ENCODE measurements at regions not wholly inside any gene's neighbourhood (a gene's known extent, or its start where the extent isn't known, plus 50 kb on each side); places are given as distances from the start of the nearest gene placed in this dataset.

DNA sequence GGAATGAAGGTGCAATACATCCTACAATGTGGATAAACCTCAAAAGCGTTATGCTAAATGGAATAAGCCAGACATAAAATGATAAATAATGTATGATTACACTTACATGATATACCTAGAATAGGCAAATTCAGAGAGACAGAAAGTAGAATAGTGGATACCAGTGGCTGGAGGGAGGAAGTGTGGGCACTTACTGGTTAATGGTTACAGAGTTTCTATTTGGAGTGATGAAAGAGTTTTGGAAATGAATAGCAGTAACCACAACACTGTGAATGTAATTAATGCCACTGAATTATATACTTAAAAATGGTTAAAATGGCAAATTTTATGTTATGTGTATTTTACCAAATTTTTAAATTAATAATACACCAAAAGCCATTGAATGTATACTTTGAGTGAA, 71.4 kb upstream of the CST7 start:
- peaks cover 5% of the 10 kb centered on the region for H3K9me3 Mint-ChIP-seq (ENCODE audit: low read depth)
- no peaks in the 10 kb centered on the region for H3K27me3 Mint-ChIP-seq
- H3K4me1 Mint-ChIP-seq (ENCODE audit: low read depth) = no peaks in the 10 kb centered on the region
- no peaks in the 10 kb centered on the region for H3K36me3 Mint-ChIP-seq (ENCODE audit: insufficient read depth)
- no peak overlapping the region for H3K4me3 Mint-ChIP-seq (ENCODE audit: low read depth)
- TF ChIP-seq, protein P1, sequence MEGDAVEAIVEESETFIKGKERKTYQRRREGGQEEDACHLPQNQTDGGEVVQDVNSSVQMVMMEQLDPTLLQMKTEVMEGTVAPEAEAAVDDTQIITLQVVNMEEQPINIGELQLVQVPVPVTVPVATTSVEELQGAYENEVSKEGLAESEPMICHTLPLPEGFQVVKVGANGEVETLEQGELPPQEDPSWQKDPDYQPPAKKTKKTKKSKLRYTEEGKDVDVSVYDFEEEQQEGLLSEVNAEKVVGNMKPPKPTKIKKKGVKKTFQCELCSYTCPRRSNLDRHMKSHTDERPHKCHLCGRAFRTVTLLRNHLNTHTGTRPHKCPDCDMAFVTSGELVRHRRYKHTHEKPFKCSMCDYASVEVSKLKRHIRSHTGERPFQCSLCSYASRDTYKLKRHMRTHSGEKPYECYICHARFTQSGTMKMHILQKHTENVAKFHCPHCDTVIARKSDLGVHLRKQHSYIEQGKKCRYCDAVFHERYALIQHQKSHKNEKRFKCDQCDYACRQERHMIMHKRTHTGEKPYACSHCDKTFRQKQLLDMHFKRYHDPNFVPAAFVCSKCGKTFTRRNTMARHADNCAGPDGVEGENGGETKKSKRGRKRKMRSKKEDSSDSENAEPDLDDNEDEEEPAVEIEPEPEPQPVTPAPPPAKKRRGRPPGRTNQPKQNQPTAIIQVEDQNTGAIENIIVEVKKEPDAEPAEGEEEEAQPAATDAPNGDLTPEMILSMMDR (IDR thresholded peaks at IDR 0.05; ENCODE audit: unreplicated experiment) = no peak
- no peak overlapping the region for H3K27ac Mint-ChIP-seq
- DNase-seq (ENCODE audit: low spot score, unreplicated experiment) = no peak

DNA sequence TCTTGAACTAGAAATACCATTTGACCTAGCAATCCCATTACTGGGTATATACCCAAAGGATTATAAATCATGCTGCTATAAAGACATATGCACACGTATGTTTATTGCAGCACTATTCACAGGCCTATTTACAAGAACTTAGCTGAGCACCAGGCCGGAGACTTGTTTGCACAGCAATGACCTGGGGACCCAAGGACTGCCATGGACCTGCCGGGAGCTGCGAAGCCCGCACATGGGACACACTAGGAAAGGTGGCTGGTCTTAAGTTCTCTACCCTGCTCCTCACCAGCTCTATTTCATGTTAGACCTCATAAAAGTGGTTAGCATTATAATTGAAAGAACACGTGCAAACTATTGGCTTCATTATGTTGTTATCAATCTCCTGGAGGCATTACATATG, 70.4 kb upstream of the CST7 start:
- Mint-ChIP-seq H3K4me3 (ENCODE audit: low read depth) (no peak overlapping the region), H3K36me3 (ENCODE audit: insufficient read depth) (no peaks in the 10 kb centered on the region), H3K27me3 (no peaks in the 10 kb centered on the region), H3K27ac (no peak overlapping the region), H3K9me3 (ENCODE audit: low read depth) (peaks cover 9% of the 10 kb centered on the region), H3K4me1 (ENCODE audit: low read depth) (no peaks in the 10 kb centered on the region)
- TF ChIP-seq, protein P1 (IDR thresholded peaks at IDR 0.05; ENCODE audit: unreplicated experiment) = no peak
- DNase-seq (ENCODE audit: low spot score, unreplicated experiment) = no peak

DNA sequence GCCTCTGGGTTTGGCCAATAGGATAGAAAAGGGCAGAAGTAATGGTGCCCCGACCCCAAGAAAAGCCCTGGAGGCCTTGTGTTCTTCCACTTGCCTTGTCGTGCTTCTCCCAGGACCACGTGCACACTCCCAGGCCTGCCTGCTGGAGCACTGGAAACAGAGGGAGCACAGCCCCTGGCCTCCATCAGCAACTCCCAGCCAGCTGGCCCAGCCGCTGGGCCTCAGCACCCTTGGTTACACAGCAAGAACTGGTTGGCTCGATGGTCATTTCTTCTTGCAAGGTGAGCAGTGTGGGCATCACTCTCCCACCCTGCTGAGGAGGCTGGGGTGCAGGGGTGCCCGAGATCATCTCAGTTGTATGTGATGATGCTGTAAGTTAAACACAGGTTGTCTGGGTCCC, 69.2 kb upstream of the CST7 start:
- no peak overlapping the region for H3K4me3 Mint-ChIP-seq (ENCODE audit: low read depth)
- TF ChIP-seq, protein P1 (IDR thresholded peaks at IDR 0.05; ENCODE audit: unreplicated experiment) = no peak
- no peaks in the 10 kb centered on the region for H3K27me3 Mint-ChIP-seq
- no peaks in the 10 kb centered on the region for H3K4me1 Mint-ChIP-seq (ENCODE audit: low read depth)
- H3K27ac Mint-ChIP-seq = no peak overlapping the region
- no peak for DNase-seq (ENCODE audit: low spot score, unreplicated experiment)
- H3K9me3 Mint-ChIP-seq (ENCODE audit: low read depth) = peaks cover 14% of the 10 kb centered on the region
- H3K36me3 Mint-ChIP-seq (ENCODE audit: insufficient read depth) = no peaks in the 10 kb centered on the region

DNA sequence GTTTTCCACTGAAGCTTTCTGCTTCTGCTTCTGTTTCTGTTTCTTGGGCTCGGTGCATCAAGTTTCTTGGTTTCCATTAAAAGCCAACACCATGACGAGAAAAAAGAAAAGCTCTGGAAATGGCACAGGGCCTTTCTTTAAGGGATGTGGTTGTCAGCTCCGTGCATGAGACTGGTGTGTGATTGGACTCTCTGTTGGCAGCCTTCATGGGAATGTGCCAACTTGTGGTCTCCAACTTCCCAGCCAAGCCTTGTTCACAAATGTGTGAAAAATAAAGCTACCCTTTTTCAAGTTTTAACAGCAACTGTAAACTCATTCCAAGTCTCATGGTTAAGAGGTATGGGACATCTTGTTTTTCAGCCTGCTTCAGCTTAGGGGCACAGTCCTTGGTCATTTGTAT, 68.7 kb upstream of the CST7 start:
- no peak for DNase-seq (ENCODE audit: low spot score, unreplicated experiment)
- Mint-ChIP-seq H3K4me1 (ENCODE audit: low read depth) (no peaks in the 10 kb centered on the region), H3K9me3 (ENCODE audit: low read depth) (peaks cover 14% of the 10 kb centered on the region), H3K4me3 (ENCODE audit: low read depth) (no peak overlapping the region), H3K27me3 (no peaks in the 10 kb centered on the region), H3K27ac (no peak overlapping the region), H3K36me3 (ENCODE audit: insufficient read depth) (no peaks in the 10 kb centered on the region)
- TF ChIP-seq, protein P1 (IDR thresholded peaks at IDR 0.05; ENCODE audit: unreplicated experiment) = no peak

DNA sequence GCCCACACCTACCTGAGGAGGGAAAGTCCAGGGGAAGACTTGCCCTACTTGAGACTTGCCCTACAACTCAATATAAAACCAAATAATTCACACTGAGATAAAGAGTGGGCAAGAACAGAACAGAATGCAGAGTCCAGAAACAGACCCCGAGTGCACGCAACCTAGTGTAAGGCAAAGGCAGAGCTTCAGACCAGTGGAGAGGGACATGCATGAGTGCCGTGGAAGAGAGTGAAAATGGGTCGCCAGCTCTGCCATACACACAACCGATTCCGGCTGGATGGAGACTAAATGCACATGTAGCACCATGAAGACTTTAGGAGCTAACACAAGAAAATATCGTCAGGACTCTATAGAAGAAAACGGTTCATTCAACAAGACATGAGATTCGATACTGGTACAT, 58.8 kb upstream of the CST7 start:
- Mint-ChIP-seq H3K27me3 (no peaks in the 10 kb centered on the region), H3K4me3 (ENCODE audit: low read depth) (no peak overlapping the region), H3K27ac (no peak overlapping the region), H3K4me1 (ENCODE audit: low read depth) (no peaks in the 10 kb centered on the region), H3K36me3 (ENCODE audit: insufficient read depth) (no peaks in the 10 kb centered on the region), H3K9me3 (ENCODE audit: low read depth) (peaks cover 6% of the 10 kb centered on the region)
- TF ChIP-seq, protein P1 (IDR thresholded peaks at IDR 0.05; ENCODE audit: unreplicated experiment) = no peak
- no peak for DNase-seq (ENCODE audit: low spot score, unreplicated experiment)
